ENCODE measurements at regions not wholly inside any gene's neighbourhood (a gene's known extent, or its start where the extent isn't known, plus 50 kb on each side); places are given as distances from the start of the nearest gene placed in this dataset.
"Not testable (repeated sequence)": the region's sequence is repeated elsewhere in the genome, so short reads cannot be mapped to it uniquely, and the experiment has no call there.

DNA sequence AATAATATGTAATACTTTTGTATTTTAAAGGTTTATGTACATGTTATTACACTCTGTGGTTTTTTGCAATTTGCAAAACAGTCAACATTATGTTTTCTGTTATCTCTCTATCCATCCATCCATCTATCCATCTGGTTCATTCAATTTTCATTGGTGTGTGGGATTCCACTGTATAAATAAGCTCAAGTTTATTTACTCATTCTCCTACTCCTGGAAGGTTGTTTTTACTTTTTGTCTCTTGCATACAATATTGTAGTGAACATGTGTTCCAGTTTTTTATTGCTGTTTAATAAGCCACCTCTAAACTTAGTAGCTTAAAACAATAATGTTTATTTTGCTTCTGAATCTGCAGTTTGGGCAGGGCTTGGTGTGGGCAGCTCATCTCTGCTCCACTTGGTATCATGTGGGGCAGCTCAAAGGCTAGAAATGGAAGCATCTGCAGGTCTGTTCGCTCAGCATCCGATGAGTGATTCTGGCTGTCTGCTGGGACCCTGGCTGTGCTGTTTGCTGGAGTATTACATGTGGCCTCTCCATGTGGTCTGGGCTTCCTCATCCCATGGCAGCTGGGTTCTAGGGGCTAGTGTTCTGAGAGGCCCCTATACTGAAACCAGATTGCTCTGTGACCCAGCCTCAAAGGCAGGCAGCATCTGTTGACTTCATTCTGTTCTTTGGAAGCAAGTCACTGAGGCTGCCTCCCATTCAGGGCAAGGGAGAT, 98.8 kb downstream of the SLC25A47 start:
- no peak for DNase-seq

DNA sequence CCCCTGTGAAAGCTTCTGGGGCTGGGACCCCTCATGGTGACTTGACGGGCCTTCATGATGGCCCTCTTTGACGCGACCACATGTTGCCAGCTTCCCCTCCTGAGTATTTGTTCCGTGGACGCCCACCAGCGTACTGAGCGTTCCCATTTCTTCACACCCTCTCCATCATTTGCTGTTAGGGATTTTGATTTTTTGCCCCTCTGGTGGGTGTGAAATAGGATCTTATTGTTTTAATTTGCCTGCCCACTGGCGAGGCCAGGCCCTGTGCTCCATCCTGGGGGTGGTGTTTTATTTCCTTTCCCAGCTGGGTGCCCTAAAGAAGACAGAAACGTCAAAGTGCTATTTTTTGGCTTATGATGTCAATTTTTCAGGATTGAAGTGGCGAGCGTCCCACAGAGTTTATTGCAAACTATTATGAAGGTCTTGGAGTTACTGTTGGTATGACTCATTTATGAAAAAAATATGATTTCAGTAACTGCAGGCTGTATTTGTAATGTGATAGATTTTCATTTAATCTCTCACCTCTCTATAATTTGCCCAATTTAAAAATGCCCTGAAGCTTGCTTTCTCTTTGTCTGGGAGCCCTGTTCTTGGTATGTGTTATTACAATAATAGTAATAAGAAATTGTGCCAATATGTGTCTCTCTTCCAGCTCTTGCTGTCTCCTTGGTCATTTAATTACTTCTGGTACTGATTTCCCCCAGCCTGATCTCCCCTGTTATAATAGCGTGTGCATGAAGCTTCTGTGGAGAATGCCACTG, 99.6 kb downstream of the SLC25A47 start:
- no peak for DNase-seq

DNA sequence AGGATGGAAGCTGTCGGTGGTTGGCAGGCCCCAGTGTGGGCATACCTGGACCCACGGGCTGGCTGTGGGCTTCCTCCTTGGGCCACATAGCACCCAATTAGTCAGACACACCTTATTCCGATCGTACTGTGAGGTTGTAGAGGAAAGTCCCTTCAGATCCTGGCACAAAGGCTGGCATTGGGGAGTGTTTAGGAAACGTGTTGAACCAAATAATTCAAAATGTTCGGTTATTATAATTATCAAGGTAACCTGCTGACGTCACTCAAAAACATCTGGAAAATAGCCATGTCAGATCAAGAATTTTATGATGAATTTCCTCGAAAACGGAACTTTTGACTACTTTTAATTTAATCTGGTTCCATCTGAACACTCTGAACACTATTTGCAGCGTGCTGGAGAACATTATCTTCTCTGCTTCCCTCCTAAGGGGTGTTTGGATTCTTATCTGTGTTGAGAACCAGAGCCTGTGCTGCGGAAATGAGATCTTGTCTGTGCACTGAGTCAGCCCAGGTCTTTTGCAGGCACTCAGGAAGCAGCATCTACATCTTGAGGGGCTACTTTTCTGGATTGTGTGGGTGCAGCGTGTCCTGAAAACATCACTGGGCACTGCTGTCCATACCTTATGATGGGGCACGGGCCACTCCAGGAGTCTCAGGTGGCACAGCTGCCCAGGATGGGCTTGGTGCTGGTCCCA, 100.3 kb downstream of the SLC25A47 start:
- no peak for DNase-seq

DNA sequence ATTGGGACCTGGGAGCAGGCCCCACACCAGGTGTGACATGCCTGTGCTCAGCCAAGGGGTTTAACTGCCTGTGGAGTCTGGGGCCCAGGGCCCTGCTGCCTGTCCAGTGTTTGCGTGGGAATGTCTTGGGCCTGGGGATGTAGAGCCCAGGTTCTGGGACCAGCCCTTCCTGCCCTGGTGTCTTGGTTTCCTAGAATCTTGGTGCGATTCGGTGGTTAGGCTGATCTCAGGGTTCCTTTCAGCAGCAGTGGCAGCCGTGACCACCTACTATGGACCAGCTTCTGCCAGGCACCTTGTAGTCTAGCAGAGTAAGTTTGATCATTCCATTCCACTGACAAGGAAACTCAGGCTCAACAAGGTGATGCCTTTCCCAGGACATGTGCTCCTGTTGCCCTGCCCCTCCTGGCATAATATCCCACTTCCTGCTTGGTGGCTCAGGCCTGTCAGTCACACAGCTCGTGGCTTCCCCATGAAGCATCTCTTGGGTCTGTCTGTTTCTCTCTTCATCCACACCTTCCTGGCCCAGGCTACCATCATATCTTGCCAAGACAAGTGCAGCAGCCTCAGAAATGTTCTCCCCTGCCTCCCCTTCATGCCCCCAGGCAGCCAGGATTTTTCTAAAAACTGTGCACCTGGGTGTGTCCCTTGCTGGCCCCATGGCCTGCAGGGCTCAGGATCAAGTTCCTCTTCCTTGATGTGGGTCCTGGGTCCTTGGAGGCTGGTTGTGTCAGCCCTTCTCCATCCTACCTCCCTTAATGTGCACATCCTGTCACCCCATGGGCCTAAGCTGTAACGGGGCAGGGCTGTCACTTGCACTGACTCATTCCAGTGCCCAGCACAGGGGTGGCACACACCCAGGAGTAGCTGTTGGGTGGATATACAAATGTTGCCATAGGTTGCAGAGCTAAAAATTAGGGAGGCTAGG, 101.6 kb downstream of the SLC25A47 start:
- DNase-seq: no peak

DNA sequence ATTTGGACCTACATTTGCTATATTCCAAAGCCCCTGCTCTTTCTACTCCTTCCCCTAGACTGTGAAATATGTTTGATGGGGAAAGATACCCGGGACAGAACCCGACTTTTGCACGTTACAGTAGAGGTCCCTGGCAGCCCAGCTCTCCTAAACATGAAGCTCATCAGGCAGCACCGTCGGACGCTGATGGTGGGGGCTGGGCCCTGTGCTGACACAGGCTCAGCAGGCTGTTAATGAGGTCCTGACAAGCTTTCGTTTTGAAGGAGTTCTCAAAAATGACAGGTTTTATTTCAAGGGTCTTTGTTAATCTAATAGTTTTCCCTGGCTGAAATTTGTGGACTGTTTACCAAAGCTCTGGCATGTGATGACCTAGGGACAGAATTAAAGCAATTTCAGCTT, 102.3 kb downstream of the SLC25A47 start:
- no peak for DNase-seq

DNA sequence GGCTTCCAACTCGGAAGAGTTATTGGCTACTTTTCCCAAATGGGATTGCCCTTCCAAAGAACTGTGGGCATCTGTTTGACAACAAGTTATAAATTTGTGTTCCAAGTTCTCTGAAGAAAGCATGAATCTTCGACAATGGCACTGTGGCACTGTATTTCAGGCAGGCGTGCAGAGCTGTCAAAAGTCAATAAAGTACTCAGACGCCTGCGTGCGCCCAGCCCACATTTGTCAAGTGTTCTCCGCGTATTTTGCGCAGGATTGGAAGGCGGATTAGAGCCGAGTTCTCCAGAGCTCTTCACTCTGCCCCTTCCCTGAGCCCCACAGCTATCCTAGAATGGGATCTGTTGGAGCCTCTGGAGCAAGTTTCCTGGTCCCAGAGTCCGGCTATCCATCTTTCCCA, 103.2 kb downstream of the SLC25A47 start:
- no peak for DNase-seq

DNA sequence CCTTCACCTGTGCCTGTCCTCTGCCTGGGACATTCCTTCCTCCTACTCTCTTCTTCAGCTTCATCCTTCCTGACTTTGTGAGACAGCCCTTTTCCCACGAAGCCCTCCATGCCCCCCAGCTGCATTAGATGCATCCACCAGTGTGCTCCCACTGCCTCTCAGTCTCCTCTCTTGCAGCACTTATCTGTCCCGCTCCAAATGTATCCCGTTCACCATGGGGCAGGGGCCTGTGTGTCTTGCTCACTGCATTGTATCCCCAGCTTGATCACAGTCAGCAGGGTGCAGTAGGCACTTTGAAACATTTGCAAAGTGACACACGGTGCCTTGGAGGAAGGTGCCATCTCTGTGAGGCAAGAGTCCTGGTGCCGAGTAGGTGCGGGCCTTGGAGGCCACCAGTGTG, 104.0 kb downstream of the SLC25A47 start:
- no peak for DNase-seq

DNA sequence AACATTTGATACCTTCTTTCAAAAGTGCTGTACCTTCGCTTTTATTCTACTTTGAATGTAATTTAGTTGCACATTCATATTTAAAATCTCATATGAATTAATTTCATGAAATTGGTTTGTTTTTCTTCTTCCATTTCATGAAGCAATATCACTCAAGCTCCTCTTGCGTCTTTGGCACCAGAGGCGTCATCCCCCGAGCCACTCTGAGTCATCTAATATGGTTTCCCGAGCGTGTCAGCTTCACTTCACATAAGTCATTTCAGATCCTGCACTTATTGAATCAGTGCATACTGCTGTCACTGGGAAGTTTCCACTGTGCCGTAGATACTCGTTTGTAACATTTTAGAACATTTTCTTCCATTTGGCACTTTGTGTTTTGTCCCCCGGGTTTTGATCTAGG, 105.6 kb downstream of the SLC25A47 start:
- DNase-seq: no peak

DNA sequence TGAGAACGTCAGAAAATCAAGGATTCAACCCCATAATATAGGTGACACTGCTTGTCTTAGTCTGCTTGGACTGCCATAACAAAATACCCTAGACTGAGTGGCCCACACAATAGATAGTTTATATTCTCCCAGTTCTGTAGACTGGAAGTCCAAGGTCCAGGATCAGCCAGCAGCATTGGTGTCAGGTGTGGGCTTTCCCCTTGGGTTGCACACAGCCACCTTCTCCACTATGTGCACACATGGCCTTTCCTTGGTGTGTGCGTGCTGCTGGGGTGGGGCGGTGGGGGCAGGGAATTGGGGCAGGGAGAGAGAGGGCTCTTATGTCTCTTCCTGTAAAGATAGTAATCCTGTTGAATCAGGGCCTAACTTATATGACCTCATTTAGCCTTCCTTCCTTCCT, 106.4 kb downstream of the SLC25A47 start:
- DNase-seq: no peak

DNA sequence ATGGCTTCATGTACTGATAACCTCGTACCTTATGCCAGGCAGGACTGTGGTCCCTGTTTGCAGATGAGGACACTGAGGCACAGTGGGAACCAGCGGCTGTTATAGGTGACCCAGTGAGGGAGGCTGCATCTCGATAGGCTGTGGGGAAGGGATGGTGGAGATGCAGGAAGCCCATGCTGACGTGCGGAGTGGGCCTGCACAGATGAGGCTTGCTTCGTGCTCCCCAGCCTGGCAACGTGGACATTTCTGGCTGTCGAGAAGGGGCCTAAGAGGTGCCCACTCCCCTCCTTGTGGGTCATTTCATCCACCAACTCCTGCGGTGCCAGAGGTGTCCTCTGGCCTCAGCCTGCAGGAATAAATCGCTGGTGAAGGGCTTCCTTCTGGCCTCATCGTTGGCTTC, 107.4 kb downstream of the SLC25A47 start:
- DNase-seq: no peak

DNA sequence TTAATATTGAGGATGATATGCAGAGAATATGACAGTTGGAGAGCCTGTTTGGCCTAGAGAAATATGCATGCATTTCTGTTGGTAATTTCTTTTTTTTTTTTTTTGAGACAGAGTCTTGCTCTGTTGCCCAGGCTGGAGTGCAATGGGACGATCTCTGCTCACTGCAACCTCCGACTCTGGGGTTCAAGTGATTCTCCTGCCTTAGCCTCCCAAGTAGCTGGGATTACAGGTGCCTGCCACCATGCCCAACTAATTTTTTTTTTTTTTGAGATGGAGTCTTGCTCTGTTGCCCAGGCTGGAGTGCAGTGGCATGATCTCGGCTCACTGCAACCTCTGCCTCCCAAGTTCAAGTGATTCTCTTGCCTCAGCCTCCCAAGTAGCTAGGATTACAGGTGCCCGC, 108.3 kb downstream of the SLC25A47 start:
- DNase-seq: not testable (repeated sequence)

DNA sequence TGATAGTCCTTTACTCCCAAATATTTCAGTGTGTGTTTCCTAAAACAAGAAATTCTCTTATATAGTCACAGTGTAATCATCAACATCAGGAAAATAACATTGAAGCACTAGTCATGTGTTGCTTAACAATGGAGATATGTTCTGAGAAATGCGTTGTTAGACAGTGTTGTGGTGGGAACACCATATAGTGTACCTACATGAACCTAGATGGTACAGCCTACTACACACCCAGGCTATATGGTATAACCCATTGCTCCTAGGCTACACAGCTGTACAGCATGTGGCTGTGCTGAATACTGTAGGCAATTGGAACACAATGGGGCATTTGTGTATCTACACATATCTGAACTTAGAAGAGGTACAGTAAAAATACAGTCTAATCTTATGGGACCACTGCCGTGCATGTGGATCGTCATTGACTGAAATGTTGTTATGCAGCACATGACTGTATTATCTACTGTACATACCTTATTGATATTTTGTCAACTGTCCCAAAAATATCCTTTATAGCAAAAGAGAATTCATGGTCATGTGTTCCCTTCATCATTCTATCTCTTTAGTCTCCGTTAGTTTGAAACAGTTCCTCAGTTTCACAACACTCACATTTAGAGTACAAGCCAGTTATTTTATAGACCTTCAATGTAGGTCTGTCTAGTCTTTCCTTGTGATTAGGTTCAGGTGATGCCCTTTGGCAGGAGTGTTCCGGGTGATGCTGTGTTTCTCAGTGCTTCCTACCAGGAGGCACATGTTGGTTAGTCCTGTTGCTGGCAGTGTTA, 109.7 kb downstream of the SLC25A47 start:
- DNase-seq: no peak

DNA sequence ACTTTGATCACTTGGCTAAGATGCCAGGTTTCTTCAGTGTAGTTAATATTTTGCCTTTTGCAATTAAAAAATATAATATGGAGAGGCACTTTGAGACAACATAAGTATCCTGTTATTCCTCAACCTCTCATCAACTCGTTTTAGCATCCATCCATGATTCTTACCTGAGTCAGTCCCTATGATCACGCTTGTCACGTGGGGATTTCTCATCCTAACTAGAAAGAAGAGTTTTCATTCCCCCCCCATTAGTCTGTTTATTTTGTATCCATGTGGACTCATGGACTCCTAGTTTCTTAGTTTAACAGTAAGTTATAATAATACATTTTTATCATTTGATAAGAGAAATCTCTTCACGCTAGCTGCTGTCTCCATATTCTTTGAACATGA, 110.3 kb downstream of the SLC25A47 start:
- no peak for DNase-seq

DNA sequence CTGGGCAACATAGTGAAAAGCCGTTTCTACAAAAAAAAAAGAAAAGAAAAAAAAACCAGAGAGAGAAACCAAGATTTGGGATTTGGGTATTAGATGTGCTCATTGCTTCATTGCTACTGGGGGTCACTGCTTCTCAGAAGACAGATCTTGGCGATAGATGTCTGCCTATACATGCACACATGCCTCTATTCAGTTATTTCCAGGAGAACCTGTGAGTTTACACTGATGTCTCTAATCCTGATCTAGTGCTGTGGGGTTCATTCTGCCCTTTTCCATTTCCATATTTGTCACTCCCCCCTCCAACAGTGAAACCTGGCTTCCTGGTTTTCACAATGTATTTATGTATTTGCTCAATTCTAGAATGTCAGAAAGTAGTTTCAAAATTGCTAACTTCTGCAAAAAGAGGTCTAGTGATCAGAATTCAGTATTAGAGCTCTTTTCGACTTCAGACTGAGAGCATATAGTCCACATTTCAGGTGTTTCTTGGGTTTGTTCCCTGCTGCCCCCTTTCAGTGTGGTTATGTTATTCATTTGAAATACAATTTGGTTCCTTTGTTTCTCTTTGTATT, 111.0 kb downstream of the SLC25A47 start:
- DNase-seq: no peak

DNA sequence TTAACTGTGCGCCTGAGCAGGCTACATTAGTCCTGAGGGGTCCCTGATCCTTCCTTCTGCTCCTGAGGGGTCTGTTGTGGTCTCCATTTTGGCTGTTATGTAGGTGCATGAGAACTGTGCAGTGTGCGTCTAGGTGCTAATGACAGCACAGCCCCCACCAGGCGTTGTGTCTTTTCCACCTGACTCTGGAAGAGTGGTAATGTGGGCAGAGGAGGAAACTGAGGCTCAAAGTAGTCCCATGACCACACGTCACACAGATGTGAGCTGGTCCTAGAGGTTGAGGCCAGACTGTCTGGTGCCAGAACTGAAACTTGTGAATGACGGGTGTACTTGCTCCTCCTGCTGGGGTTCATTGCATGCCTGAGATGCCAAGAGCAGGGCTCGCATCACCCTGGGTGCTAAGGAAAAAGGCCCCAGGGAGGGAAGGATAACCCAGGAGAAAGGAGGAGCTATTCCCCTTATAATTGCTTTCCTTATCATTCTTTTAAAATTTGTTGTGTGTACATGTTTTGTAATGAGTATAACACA, 111.8 kb downstream of the SLC25A47 start:
- no peak for DNase-seq

DNA sequence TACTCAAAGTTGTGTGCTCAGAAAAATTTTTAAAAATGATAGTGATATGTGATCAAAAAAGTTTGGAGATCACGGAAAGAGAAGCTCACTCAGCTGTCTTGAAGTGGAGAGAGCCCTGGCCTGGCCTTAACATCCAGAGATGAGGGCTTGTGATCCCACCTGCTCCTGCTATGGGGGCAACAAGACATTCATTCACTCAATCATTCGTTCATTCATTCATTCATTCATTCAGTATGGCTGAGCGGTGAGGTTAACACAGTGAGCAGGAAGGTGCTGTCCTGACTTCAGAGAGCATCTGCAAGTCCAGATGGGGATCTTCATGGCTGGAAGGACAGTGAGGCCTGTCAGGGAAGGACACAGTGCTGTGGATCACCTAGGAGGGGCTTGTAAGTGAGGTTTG, 112.3 kb downstream of the SLC25A47 start:
- no peak for DNase-seq

DNA sequence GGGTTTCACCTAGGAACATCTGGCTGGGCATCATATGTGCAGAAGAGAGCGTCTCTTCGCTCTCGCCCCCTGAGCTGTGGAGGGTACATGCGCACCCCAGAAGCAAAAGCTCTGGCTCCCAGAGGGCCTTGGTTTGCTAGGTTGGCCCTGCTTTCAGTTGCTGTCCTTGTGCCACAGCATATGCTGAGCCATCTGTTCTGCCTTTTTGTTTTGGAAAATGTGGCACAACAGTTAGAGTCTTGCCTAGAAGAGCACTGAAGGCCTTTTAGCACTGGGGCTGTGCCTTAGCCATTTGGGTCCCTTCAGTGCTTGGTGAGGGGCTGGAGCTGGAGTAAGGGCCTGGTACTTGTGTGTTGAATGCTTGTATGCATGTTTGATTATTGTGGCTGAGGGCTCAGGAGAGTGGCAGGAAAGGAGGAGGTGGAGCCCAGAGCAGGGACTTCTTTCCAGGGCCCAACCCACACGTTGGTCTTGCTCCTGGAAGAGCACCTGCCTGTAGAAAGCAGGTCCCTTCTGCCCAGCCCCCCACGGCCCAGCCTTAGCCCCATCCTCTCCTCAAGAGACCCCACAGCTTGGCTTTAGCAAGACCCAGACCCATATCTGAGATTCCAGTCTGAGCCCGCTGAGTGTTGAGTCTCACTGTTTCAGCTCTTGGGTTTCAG, 113.7 kb downstream of the SLC25A47 start:
- no peak for DNase-seq

DNA sequence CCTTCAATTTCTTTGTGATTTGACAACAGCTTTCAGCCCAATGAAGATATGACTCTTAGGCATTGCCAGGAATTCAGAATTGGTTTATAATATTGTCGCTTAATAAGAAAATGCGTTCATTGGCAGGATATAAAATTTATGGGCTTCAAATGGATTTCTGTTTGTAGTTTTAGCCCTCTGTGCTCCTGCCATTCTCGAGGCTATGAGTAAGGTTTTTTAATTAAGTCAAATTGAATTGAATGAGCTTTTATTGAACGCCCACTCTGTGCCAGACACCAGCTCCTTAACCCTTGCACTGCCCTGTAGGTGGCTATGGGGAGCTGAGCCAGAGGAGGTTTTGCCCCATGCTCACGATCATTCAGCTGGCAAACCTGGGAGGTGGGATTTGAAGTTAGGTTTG, 115.1 kb downstream of the SLC25A47 start:
- DNase-seq: no peak

DNA sequence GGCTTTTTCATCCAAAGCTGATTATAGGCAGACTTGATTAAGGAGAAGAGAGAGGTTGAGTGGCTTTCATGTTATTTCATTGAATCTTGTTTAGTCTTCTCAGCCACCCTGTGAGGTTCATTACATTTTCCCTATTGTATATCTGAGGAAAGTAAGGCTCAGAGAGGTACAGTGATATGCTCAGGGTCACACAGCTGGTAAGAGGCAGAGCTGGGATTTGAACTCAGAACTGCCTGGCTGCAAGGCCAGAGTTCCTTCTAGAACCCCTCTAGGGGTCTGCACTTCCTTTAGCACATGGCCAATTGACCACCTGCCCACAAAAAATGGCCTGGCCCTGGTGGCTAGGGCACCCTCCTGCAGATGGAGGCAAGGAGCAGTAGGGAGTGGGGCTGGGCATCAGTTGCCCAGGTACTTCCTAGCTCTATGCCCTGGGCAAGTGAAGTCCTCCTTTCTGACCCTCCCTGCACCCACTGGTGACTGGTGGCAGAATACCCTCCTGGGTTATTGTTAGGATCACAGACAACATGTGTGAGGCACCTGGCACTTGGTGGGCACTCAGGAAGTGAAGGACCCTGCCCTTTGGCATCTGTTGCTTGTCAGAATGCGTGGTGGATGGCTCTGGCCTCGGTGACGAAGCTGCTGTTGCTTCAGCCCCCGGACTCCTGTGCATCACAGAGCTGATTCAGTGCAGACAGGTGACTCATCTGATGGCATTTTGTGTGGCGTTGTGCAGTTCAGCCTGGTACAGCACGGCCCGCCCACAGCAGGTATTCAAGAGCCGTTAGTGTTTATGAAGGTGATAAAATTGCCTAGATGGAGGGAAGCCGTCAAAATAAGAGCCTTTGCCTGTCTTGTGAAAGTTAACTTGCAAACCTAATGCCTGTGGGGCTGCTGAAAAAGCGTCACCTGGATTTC, 115.8 kb downstream of the SLC25A47 start:
- peak; percentile 40 for DNase-seq

DNA sequence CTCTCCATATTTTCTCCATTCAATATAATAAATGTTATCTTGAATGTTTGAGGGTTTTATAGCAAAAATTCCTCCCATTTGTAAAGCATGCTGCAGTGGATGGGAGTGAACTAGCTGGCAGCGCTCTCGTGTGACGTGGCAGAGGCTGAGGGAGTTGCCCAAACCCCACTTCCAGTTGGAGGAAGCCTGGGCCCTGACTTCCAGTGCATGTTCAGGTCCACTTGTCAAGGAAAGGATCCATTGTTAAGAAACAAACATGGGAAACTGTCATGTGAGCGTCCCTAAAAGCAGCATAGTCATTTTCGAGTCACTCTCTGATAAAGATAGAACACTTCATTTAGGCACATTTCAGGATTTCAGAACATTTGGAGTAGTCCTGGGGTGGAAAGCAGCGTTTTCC, 116.6 kb downstream of the SLC25A47 start:
- no peak for DNase-seq
